Keratinocyte (primary cell): ENCODE measurements at regions not wholly inside any gene's neighbourhood (a gene's known extent, or its start where the extent isn't known, plus 50 kb on each side); places are given as distances from the start of the nearest gene placed in this dataset.

Source experiments
- DNase-seq: peaks from one replicate; pipeline ENCODE4 v3.0.0-alpha.2; 2011; ENCODE audit warnings: low read depth, missing footprints, low spot score
- FAIRE-seq: peaks from 2 replicates; lab custom pipeline; 2011; peaks lifted over from hg19 to GRCh38; lab: Jason Lieb, UNC
- H2AFZ ChIP-seq: 2 replicates; pipeline ENCODE4 v1.6.0; 2012; ENCODE audit warnings: low read length, control low read depth, inconsistent platforms; ENCODE audit not compliant: control insufficient read depth
- H3K27ac ChIP-seq: 2 replicates; pipeline ENCODE4 v1.5.1; 2011; ENCODE audit warnings: low read length; ENCODE audit not compliant: control insufficient read depth, insufficient read depth
- H3K27me3 ChIP-seq: 3 replicates; pipeline ENCODE4 v1.6.0; 2011; ENCODE audit warnings: low read length; ENCODE audit not compliant: control insufficient read depth, insufficient read depth; ENCODE audit errors: extremely low read depth
- H3K36me3 ChIP-seq, 2 experiments: 2 replicates in 1 of 2; 3 replicates in 1 of 2; pipeline ENCODE4 v1.5.1; 2011; ENCODE audit warnings: low read length in 2 of 2, mild to moderate bottlenecking in 1 of 2; ENCODE audit not compliant: control insufficient read depth in 2 of 2, insufficient read depth in 2 of 2; ENCODE audit errors: extremely low read depth in 1 of 2
- H3K4me1 ChIP-seq: 3 replicates; pipeline ENCODE4 v1.5.1; 2011; ENCODE audit warnings: low read length; ENCODE audit not compliant: control insufficient read depth, insufficient read depth; ENCODE audit errors: extremely low read depth
- H3K4me2 ChIP-seq: 3 replicates; pipeline ENCODE4 v1.6.0; 2011; ENCODE audit warnings: low read depth, low read length; ENCODE audit not compliant: control insufficient read depth, insufficient read depth; ENCODE audit errors: extremely low read depth
- H3K4me3 ChIP-seq, 3 experiments: fragments of 200-600 bp in 1 of 3; sonication (generic) in 1 of 3; 2 replicates in 2 of 3; 3 replicates in 1 of 3; pipeline ENCODE4 v1.5.1; 2011 to 2016; ENCODE audit warnings: low read length in 3 of 3, mild to moderate bottlenecking in 3 of 3, control low read depth in 2 of 3, inconsistent platforms in 1 of 3, low read depth in 1 of 3, mixed read lengths in 1 of 3, mixed run types in 1 of 3, moderate library complexity in 1 of 3; ENCODE audit not compliant: control insufficient read depth in 2 of 3, insufficient read depth in 2 of 3; ENCODE audit errors: extremely low read depth in 1 of 3
- H3K79me2 ChIP-seq: 2 replicates; pipeline ENCODE4 v1.6.0; 2012; ENCODE audit warnings: low read length; ENCODE audit not compliant: control insufficient read depth, insufficient read depth
- H3K9ac ChIP-seq: 3 replicates; pipeline ENCODE4 v1.6.0; 2011; ENCODE audit warnings: low read length; ENCODE audit not compliant: control insufficient read depth, insufficient read depth; ENCODE audit errors: extremely low read depth
- H3K9me1 ChIP-seq: 3 replicates; pipeline ENCODE4 v1.6.0; 2011; ENCODE audit warnings: low read length; ENCODE audit not compliant: control insufficient read depth, insufficient read depth; ENCODE audit errors: extremely low read depth
- H3K9me3 ChIP-seq: 2 replicates; pipeline ENCODE4 v1.5.1; 2012; ENCODE audit warnings: low read depth, low read length; ENCODE audit not compliant: control insufficient read depth
- H4K20me1 ChIP-seq: 3 replicates; pipeline ENCODE4 v1.6.0; 2011; ENCODE audit warnings: low read length; ENCODE audit not compliant: control insufficient read depth, insufficient read depth; ENCODE audit errors: extremely low read depth
- CTCF ChIP-seq, 3 experiments: IDR thresholded peaks in 1 of 3; conservative IDR thresholded peaks in 1 of 3; optimal IDR thresholded peaks in 1 of 3; 2 replicates in 2 of 3; 3 replicates in 1 of 3; pipeline versions ENCODE3 to v1.5.1; 2011; ENCODE audit warnings: low read length in 3 of 3, mild to moderate bottlenecking in 3 of 3, moderate library complexity in 2 of 3, control low read depth in 1 of 3, inconsistent platforms in 1 of 3; ENCODE audit not compliant: insufficient read depth in 2 of 3; ENCODE audit errors: extremely low read depth in 1 of 3
- EZH2 ChIP-seq: IDR thresholded peaks from one replicate; pipeline ENCODE4 v1.6.1; 2012; ENCODE audit warnings: inconsistent platforms, mild to moderate bottlenecking, low read length, moderate library complexity
- dilution Hi-C: fragments of 300-500 bp; cut with MboI; formaldehyde crosslinking; loops from one replicate; pipeline ENCODE4 v1.7.0; 2020; ENCODE audit warnings: low sequenced_read_pairs; ENCODE audit not compliant: extremely low pct_ligation_motif_present

GRCh38 chr6:121764493-121764892 lies 329.0 kb downstream of the GJA1 start:
- peaks cover 8% of the 10 kb centered on the region for H3K4me1 ChIP-seq
- TF ChIP-seq CTCF (optimal IDR thresholded peaks at IDR 0.05 in 1 of 3, IDR thresholded peaks at IDR 0.05 in 1 of 3, conservative IDR thresholded peaks at IDR 0.05 in 1 of 3; ENCODE audit: extremely low read depth in 1 of 3, insufficient read depth in 2 of 3, low read length in 3 of 3), result no peak
- TF ChIP-seq EZH2, result no peak
- no peaks in the 10 kb centered on the region for H3K27me3 ChIP-seq
- H3K36me3 ChIP-seq, result no peaks in the 10 kb centered on the region
- no peaks in the 10 kb centered on the region for H3K9me3 ChIP-seq
- no peak overlapping the region for H3K4me3 ChIP-seq
- no peak overlapping the region for H3K27ac ChIP-seq
- no peak overlapping the region for H3K4me2 ChIP-seq
- FAIRE-seq (no peak), DNase-seq (no peak)
- H3K9ac ChIP-seq, result no peak overlapping the region
- H4K20me1 ChIP-seq, result no peaks in the 10 kb centered on the region
- H3K9me1 ChIP-seq, result no peaks in the 10 kb centered on the region
- H3K79me2 ChIP-seq, result no peaks in the 10 kb centered on the region
- H2AFZ ChIP-seq, result no peak overlapping the region
- dilution Hi-C loops, result no loop called here

GRCh38 chr6:121765060-121765459 lies 329.6 kb downstream of the GJA1 start:
- H3K4me1 ChIP-seq, result peaks cover 6% of the 10 kb centered on the region
- no peaks in the 10 kb centered on the region for H3K27me3 ChIP-seq
- dilution Hi-C loops, result no loop called here
- H3K9me3 ChIP-seq, result no peaks in the 10 kb centered on the region
- H3K4me2 ChIP-seq, result no peak overlapping the region
- no peaks in the 10 kb centered on the region for H3K79me2 ChIP-seq
- DNase-seq (no peak), FAIRE-seq (no peak)
- no peak overlapping the region for H3K4me3 ChIP-seq
- H3K9me1 ChIP-seq, result no peaks in the 10 kb centered on the region
- no peak overlapping the region for H2AFZ ChIP-seq
- H3K27ac ChIP-seq, result no peak overlapping the region
- H4K20me1 ChIP-seq, result no peaks in the 10 kb centered on the region
- TF ChIP-seq CTCF (optimal IDR thresholded peaks at IDR 0.05 in 1 of 3, IDR thresholded peaks at IDR 0.05 in 1 of 3, conservative IDR thresholded peaks at IDR 0.05 in 1 of 3; ENCODE audit: extremely low read depth in 1 of 3, insufficient read depth in 2 of 3, low read length in 3 of 3), result no peak
- no peak for TF ChIP-seq EZH2
- no peaks in the 10 kb centered on the region for H3K36me3 ChIP-seq
- no peak overlapping the region for H3K9ac ChIP-seq
